Neural cell (in vitro differentiated cells): ENCODE measurements at regions not wholly inside any gene's neighbourhood (a gene's known extent, or its start where the extent isn't known, plus 50 kb on each side); places are given as distances from the start of the nearest gene placed in this dataset.
A peak's percentile ranks its signal among the peaks of the same experiment; 100 is the strongest.

Source experiments
- H2AFZ ChIP-seq: fragments of 200-600, 300-800 bp; sonication (generic), shearing (Covaris generic); 2 replicates; pipeline ENCODE4 v1.6.0; 2014; ENCODE audit warnings: low read depth, mild to moderate bottlenecking, antibody characterized with exemption, low read length, moderate library complexity
- H3F3A ChIP-seq: fragments of 200-600 bp; shearing (Covaris generic); 2 replicates; pipeline ENCODE4 v1.6.1; 2016; ENCODE audit warnings: mild to moderate bottlenecking, moderate library complexity, mixed read lengths, antibody characterized with exemption, low read length; ENCODE audit not compliant: insufficient read depth, poor library complexity, severe bottlenecking
- H3K27ac ChIP-seq: fragments of 200-600, 300-800 bp; sonication (generic), shearing (Covaris generic); 2 replicates; pipeline ENCODE4 v1.5.1; 2014; ENCODE audit warnings: mild to moderate bottlenecking, low read length, moderate library complexity
- H3K27me3 ChIP-seq: fragments of 300-800, 200-600 bp; sonication (generic), shearing (Covaris generic); 2 replicates; pipeline ENCODE4 v1.6.0; 2014; ENCODE audit warnings: mild to moderate bottlenecking, low read depth, low read length, moderate library complexity; ENCODE audit not compliant: insufficient read depth
- H3K36me3 ChIP-seq: fragments of 300-800, 200-600 bp; sonication (generic), shearing (Covaris generic); 2 replicates; pipeline ENCODE4 v1.5.1; 2014; ENCODE audit warnings: mild to moderate bottlenecking, antibody characterized with exemption, low read length, moderate library complexity; ENCODE audit not compliant: insufficient read depth
- H3K4me2 ChIP-seq: fragments of 300-800, 200-600 bp; sonication (generic), shearing (Covaris generic); 2 replicates; pipeline ENCODE4 v1.6.0; 2014; ENCODE audit warnings: mild to moderate bottlenecking, low read length
- H3K4me3 ChIP-seq: fragments of 300-800, 200-600 bp; sonication (generic), shearing (Covaris generic); 2 replicates; pipeline ENCODE4 v1.5.1; 2014; ENCODE audit warnings: mild to moderate bottlenecking, low read length, moderate library complexity
- H3K79me2 ChIP-seq: fragments of 200-600 bp; shearing (Covaris generic); replicated peaks from 2 replicates; pipeline ENCODE4 v1.6.0; 2014; ENCODE audit warnings: mild to moderate bottlenecking, low read length, moderate library complexity; ENCODE audit not compliant: insufficient read depth
- H3K9ac ChIP-seq: fragments of 300-800, 200-600 bp; sonication (generic), shearing (Covaris generic); 2 replicates; pipeline ENCODE4 v1.6.1; 2016; ENCODE audit warnings: mild to moderate bottlenecking, low read length, mixed read lengths
- H3K9me2 ChIP-seq: fragments of 200-600 bp; shearing (Covaris generic); 2 replicates; pipeline ENCODE4 v1.6.1; 2016; ENCODE audit warnings: mild to moderate bottlenecking, low read length, mixed read lengths; ENCODE audit not compliant: insufficient read depth
- H3K9me3 ChIP-seq: fragments of 200-600, 300-800 bp; sonication (generic), shearing (Covaris generic); 2 replicates; pipeline ENCODE4 v1.6.1; 2016; ENCODE audit warnings: mild to moderate bottlenecking, mixed run types, low read length, moderate library complexity, mixed read lengths
- H4K20me1 ChIP-seq: fragments of 200-600 bp; shearing (Covaris generic); 2 replicates; pipeline ENCODE4 v1.6.1; 2016; ENCODE audit warnings: mild to moderate bottlenecking, mixed run types; ENCODE audit not compliant: insufficient read depth
- CTCF ChIP-seq: fragments of 450-650 bp; IDR thresholded peaks from 2 replicates; pipeline ENCODE4 v1.5.1; 2014; ENCODE audit warnings: antibody characterized with exemption, mild to moderate bottlenecking, moderate library complexity; ENCODE audit not compliant: poor library complexity, severe bottlenecking
- EP300 ChIP-seq: fragments of 450-650 bp; conservative IDR thresholded peaks from 2 replicates; pipeline ENCODE4 v1.6.1; 2014; ENCODE audit warnings: antibody characterized with exemption, mild to moderate bottlenecking, moderate library complexity; ENCODE audit not compliant: poor library complexity, severe bottlenecking
- EZH2 ChIP-seq: fragments of 200-600, 300-800 bp; shearing (Covaris generic), sonication (generic); IDR thresholded peaks from 2 replicates; pipeline ENCODE4 v1.6.1; 2014; ENCODE audit warnings: antibody characterized with exemption, low read length, borderline replicate concordance, mild to moderate bottlenecking; ENCODE audit not compliant: insufficient read depth, poor library complexity, severe bottlenecking
- MXI1 ChIP-seq: fragments of 450-650 bp; conservative IDR thresholded peaks from 2 replicates; pipeline ENCODE4 v1.6.1; 2014; ENCODE audit warnings: antibody characterized with exemption, mild to moderate bottlenecking; ENCODE audit not compliant: poor library complexity, severe bottlenecking
- POLR2AphosphoS5 ChIP-seq: IDR thresholded peaks from 2 replicates; pipeline ENCODE4 v1.6.1; 2012
- SMC3 ChIP-seq: fragments of 450-650 bp; conservative IDR thresholded peaks from 2 replicates; pipeline ENCODE4 v1.6.1; 2014; ENCODE audit warnings: antibody characterized with exemption, mild to moderate bottlenecking, moderate library complexity; ENCODE audit not compliant: poor library complexity
- TAF1 ChIP-seq: IDR thresholded peaks from 2 replicates; pipeline ENCODE4 v1.6.1; 2012; ENCODE audit warnings: low read depth

- H3K9me3 ChIP-seq: no peaks in the 10 kb centered on the region
- no peaks in the 10 kb centered on the region for H3K79me2 ChIP-seq
- no peak overlapping the region for H3K27ac ChIP-seq
- H3K9ac ChIP-seq: no peak overlapping the region
- no peaks in the 10 kb centered on the region for H3K9me2 ChIP-seq
- TF ChIP-seq TAF1 (no peak), EZH2 (no peak), CTCF (no peak), SMC3 (no peak), EP300 (no peak), POLR2AphosphoS5 (no peak), MXI1 (no peak)
- no peaks in the 10 kb centered on the region for H3F3A ChIP-seq
- H3K36me3 ChIP-seq: no peaks in the 10 kb centered on the region
- H3K4me2 ChIP-seq: no peak overlapping the region
- no peak overlapping the region for H2AFZ ChIP-seq
- no peak overlapping the region for H3K4me3 ChIP-seq
- no peaks in the 10 kb centered on the region for H4K20me1 ChIP-seq
- no peaks in the 10 kb centered on the region for H3K27me3 ChIP-seq
Observed at GRCh38 chr10:31132681-31133244, 101.1 kb upstream of the ZNF438 start.

- Histone ChIP-seq H3K9me2 (no peaks in the 10 kb centered on the region), H2AFZ (peak overlapping the region; percentile 3), H3K36me3 (no peaks in the 10 kb centered on the region), H4K20me1 (no peaks in the 10 kb centered on the region), H3K9me3 (no peaks in the 10 kb centered on the region), H3K27me3 (no peaks in the 10 kb centered on the region), H3F3A (no peaks in the 10 kb centered on the region), H3K4me3 (peak overlapping the region; percentile 72), H3K9ac (peak overlapping the region; percentile 88), H3K4me2 (no peak overlapping the region), H3K27ac (peak overlapping the region; percentile 65), H3K79me2 (no peaks in the 10 kb centered on the region)
- no peak for TF ChIP-seq POLR2AphosphoS5
Observed at GRCh38 chr10:31133251-31133791, 101.7 kb upstream of the ZNF438 start.

GRCh38 chr10:31133792-31134310 is 102.2 kb upstream of the ZNF438 start:
- no peaks in the 10 kb centered on the region for H4K20me1 ChIP-seq
- peak overlapping the region; percentile 90 for H2AFZ ChIP-seq
- no peaks in the 10 kb centered on the region for H3F3A ChIP-seq
- no peaks in the 10 kb centered on the region for H3K9me2 ChIP-seq
- no peaks in the 10 kb centered on the region for H3K9me3 ChIP-seq
- H3K4me2 ChIP-seq: peak overlapping the region; percentile 89
- H3K79me2 ChIP-seq: no peaks in the 10 kb centered on the region
- no peaks in the 10 kb centered on the region for H3K36me3 ChIP-seq
- H3K27me3 ChIP-seq: no peaks in the 10 kb centered on the region
- H3K27ac ChIP-seq: peak overlapping the region; percentile 65
- peak overlapping the region; percentile 88 for H3K9ac ChIP-seq
- TF ChIP-seq MXI1: no peak
- TF ChIP-seq TAF1: no peak
- peak; percentile 80 for TF ChIP-seq POLR2AphosphoS5
- H3K4me3 ChIP-seq: peak overlapping the region; percentile 72
